Testis (tissue), 2 donors: ENCODE measurements at regions not wholly inside any gene's neighbourhood (a gene's known extent, or its start where the extent isn't known, plus 50 kb on each side); places are given as distances from the start of the nearest gene placed in this dataset.

Source experiments
- DNase-seq: peaks from one replicate; pipeline ENCODE4 v3.0.0-alpha.2; 2019
- H3K27ac ChIP-seq, 2 donors: fragments of 200-600 bp; sonication (generic); one replicate each; pipeline ENCODE4 v1.5.1; 2019
- H3K27me3 ChIP-seq: fragments of 200-600 bp; sonication (generic); one replicate; pipeline ENCODE4 v1.5.1; 2019
- H3K36me3 ChIP-seq: fragments of 200-600 bp; sonication (generic); one replicate; pipeline ENCODE4 v1.5.1; 2017; ENCODE audit warnings: low read depth; ENCODE audit errors: missing control alignments
- H3K4me1 ChIP-seq: fragments of 200-600 bp; sonication (generic); one replicate; pipeline ENCODE4 v1.5.1; 2019
- H3K4me3 ChIP-seq, 2 donors: fragments of 200-600 bp; sonication (generic); one replicate each; pipeline ENCODE4 v1.5.1; 2017 to 2019
- H3K9me3 ChIP-seq: fragments of 200-600 bp; sonication (generic); one replicate; pipeline ENCODE4 v1.5.1; 2017
- CTCF ChIP-seq, 3 experiments: fragments of 450-650 bp in 2 of 3; fragments of 200-600 bp in 1 of 3; sonication (generic) in 1 of 3; IDR thresholded peaks; one replicate each; pipeline ENCODE4 v1.5.1; 2016 to 2019; ENCODE audit warnings: antibody characterized with exemption in 3 of 3, mild to moderate bottlenecking in 2 of 3, moderate library complexity in 1 of 3
- POLR2A ChIP-seq: fragments of 450-650 bp; IDR thresholded peaks from one replicate; pipeline ENCODE4 v1.6.1; 2017; ENCODE audit warnings: antibody characterized with exemption, mild to moderate bottlenecking, moderate library complexity
- WGBS, 2 donors: methylation state at CpG; one replicate each; pipeline ENCODE4 v1.1.5; 2018; 5-methylcytosine and 5-hydroxymethylcytosine counted together
- intact Hi-C: fragments of 100-400 bp; cut with DNase I; formaldehyde crosslinking; loops from one replicate; pipeline ENCODE4 v1.15.1; 2023; ENCODE audit warnings: low total_unique reads

GRCh38 chr6:47152666-47153403, 110.7 kb upstream of the ADGRF1 start:
- Histone ChIP-seq H3K9me3 (no peaks in the 10 kb centered on the region), H3K36me3 (no peaks in the 10 kb centered on the region), H3K4me1 (no peaks in the 10 kb centered on the region), H3K27me3 (no peaks in the 10 kb centered on the region), H3K27ac (no peak overlapping the region), H3K4me3 (no peak overlapping the region)
- WGBS, 2 donors: 86 to 92% methylated on average over 3 of the region's 3 CpGs
- no peak for DNase-seq
- intact Hi-C loops: no loop called here
- no peak for TF ChIP-seq CTCF (IDR thresholded peaks at IDR 0.05)
- TF ChIP-seq POLR2A: no peak

- TF ChIP-seq CTCF (IDR thresholded peaks at IDR 0.05): no peak
- no peak for TF ChIP-seq POLR2A
- no peak overlapping the region for H3K27ac ChIP-seq
- 76 to 84% methylated on average over 8 of the region's 8 CpGs for WGBS, 2 donors
- no peak for DNase-seq
- no peaks in the 10 kb centered on the region for H3K27me3 ChIP-seq
- no peaks in the 10 kb centered on the region for H3K36me3 ChIP-seq
- no peaks in the 10 kb centered on the region for H3K9me3 ChIP-seq
- intact Hi-C loops: no loop called here
- no peak overlapping the region for H3K4me3 ChIP-seq
- H3K4me1 ChIP-seq: no peaks in the 10 kb centered on the region
These were observed 109.2 kb upstream of the ADGRF1 start for GRCh38 chr6:47151232-47151898.

GRCh38 chr6:47149554-47149953, 107.4 kb upstream of the ADGRF1 start:
- no peak overlapping the region for H3K27ac ChIP-seq
- no peaks in the 10 kb centered on the region for H3K36me3 ChIP-seq
- TF ChIP-seq POLR2A: no peak
- TF ChIP-seq CTCF (IDR thresholded peaks at IDR 0.05): no peak
- DNase-seq: no peak
- no peaks in the 10 kb centered on the region for H3K9me3 ChIP-seq
- no peak overlapping the region for H3K4me3 ChIP-seq
- H3K27me3 ChIP-seq: no peaks in the 10 kb centered on the region
- 71 to 85% methylated on average over 2 of the region's 2 CpGs for WGBS, 2 donors
- intact Hi-C loops: no loop called here
- H3K4me1 ChIP-seq: no peaks in the 10 kb centered on the region

- intact Hi-C loops: no loop called here
- Histone ChIP-seq H3K27me3 (no peaks in the 10 kb centered on the region), H3K27ac (no peak overlapping the region), H3K4me1 (no peaks in the 10 kb centered on the region), H3K4me3 (no peak overlapping the region), H3K36me3 (no peaks in the 10 kb centered on the region), H3K9me3 (no peaks in the 10 kb centered on the region)
- TF ChIP-seq POLR2A (no peak), CTCF (IDR thresholded peaks at IDR 0.05) (no peak)
- no peak for DNase-seq
- 75 to 86% methylated on average over 2 of the region's 2 CpGs for WGBS, 2 donors
These were observed 106.9 kb upstream of the ADGRF1 start for GRCh38 chr6:47149066-47149465.
